ENCODE measurements at regions not wholly inside any gene's neighbourhood (a gene's known extent, or its start where the extent isn't known, plus 50 kb on each side); places are given as distances from the start of the nearest gene placed in this dataset.

- no peaks in the 10 kb centered on the region for H3K27me3 ChIP-seq
- WGBS, 2 donors, result 82 to 90% methylated on average over 2 of the region's 2 CpGs
- H3K4me3 ChIP-seq (replicated peaks in 1 of 3), result no peak overlapping the region
- intact Hi-C loops (cut with DNase I), result no loop called here
- H3K36me3 ChIP-seq, result no peaks in the 10 kb centered on the region
- no peaks in the 10 kb centered on the region for H3K4me1 ChIP-seq
- H3K9me3 ChIP-seq, result no peaks in the 10 kb centered on the region
- DNase-seq, result no peak
- TF ChIP-seq CTCF (IDR thresholded peaks at IDR 0.05) (no peak), POLR2A (IDR thresholded peaks at IDR 0.05) (no peak)
- H3K27ac ChIP-seq, result no peak overlapping the region
Measured at GRCh38 chr14:31969699-31970240, 107.3 kb upstream of the ARHGAP5 start.

GRCh38 chr14:31970744-31971143 is 106.4 kb upstream of the ARHGAP5 start:
- 88 to 93% methylated on average over 1 of the region's 1 CpG for WGBS, 2 donors
- TF ChIP-seq CTCF (IDR thresholded peaks at IDR 0.05), result no peak
- no peak for TF ChIP-seq POLR2A (IDR thresholded peaks at IDR 0.05)
- H3K4me1 ChIP-seq, result no peaks in the 10 kb centered on the region
- no peaks in the 10 kb centered on the region for H3K36me3 ChIP-seq
- no peaks in the 10 kb centered on the region for H3K27me3 ChIP-seq
- DNase-seq, result no peak
- no peak overlapping the region for H3K4me3 ChIP-seq (replicated peaks in 1 of 3)
- intact Hi-C loops (cut with DNase I), result no loop called here
- no peaks in the 10 kb centered on the region for H3K9me3 ChIP-seq
- H3K27ac ChIP-seq, result no peak overlapping the region

- no peaks in the 10 kb centered on the region for H3K9me3 ChIP-seq
- 92 to 93% methylated on average over 4 of the region's 4 CpGs for WGBS, 2 donors
- no peaks in the 10 kb centered on the region for H3K4me1 ChIP-seq
- intact Hi-C loops (cut with DNase I), result no loop called here
- no peak for TF ChIP-seq POLR2A (IDR thresholded peaks at IDR 0.05)
- TF ChIP-seq CTCF (IDR thresholded peaks at IDR 0.05), result no peak
- no peak overlapping the region for H3K4me3 ChIP-seq (replicated peaks in 1 of 3)
- H3K27me3 ChIP-seq, result no peaks in the 10 kb centered on the region
- H3K36me3 ChIP-seq, result no peaks in the 10 kb centered on the region
- H3K27ac ChIP-seq, result no peak overlapping the region
- DNase-seq, result no peak
Measured at GRCh38 chr14:31971612-31972011, 105.5 kb upstream of the ARHGAP5 start.

GRCh38 chr14:31977001-31977556 is 100.0 kb upstream of the ARHGAP5 start:
- Histone ChIP-seq H3K36me3 (no peaks in the 10 kb centered on the region), H3K27me3 (no peaks in the 10 kb centered on the region), H3K4me3 (replicated peaks in 1 of 3) (no peak overlapping the region), H3K9me3 (no peaks in the 10 kb centered on the region), H3K4me1 (no peaks in the 10 kb centered on the region), H3K27ac (no peak overlapping the region)
- DNase-seq, result no peak
- intact Hi-C loops (cut with DNase I), result no loop called here
- TF ChIP-seq POLR2A (IDR thresholded peaks at IDR 0.05), result no peak
- no peak for TF ChIP-seq CTCF (IDR thresholded peaks at IDR 0.05)
- WGBS, 2 donors, result 93 to 97% methylated on average over 3 of the region's 3 CpGs

GRCh38 chr14:31978423-31978822 is 98.7 kb upstream of the ARHGAP5 start:
- DNase-seq, result no peak
- H3K36me3 ChIP-seq, result no peaks in the 10 kb centered on the region
- H3K4me1 ChIP-seq, result no peaks in the 10 kb centered on the region
- H3K27me3 ChIP-seq, result no peaks in the 10 kb centered on the region
- WGBS, 2 donors, result 70 to 80% methylated on average over 3 of the region's 3 CpGs
- no peak overlapping the region for H3K4me3 ChIP-seq (replicated peaks in 1 of 3)
- intact Hi-C loops (cut with DNase I), result no loop called here
- TF ChIP-seq POLR2A (IDR thresholded peaks at IDR 0.05) (no peak), CTCF (IDR thresholded peaks at IDR 0.05) (no peak)
- H3K9me3 ChIP-seq, result no peaks in the 10 kb centered on the region
- no peak overlapping the region for H3K27ac ChIP-seq
